H1 (cell line): ENCODE measurements at regions not wholly inside any gene's neighbourhood (a gene's known extent, or its start where the extent isn't known, plus 50 kb on each side); places are given as distances from the start of the nearest gene placed in this dataset.

ENCODE experiments used
- CTCF ChIA-PET: fragments of 300-600 bp; sonication (Branson Sonifier 250); formaldehyde crosslinking; loops from one replicate; lab custom pipeline; 2021; ENCODE audit not compliant: partially characterized antibody; lab: Charles Lee
- POLR2A ChIA-PET: fragments of 300-600 bp; sonication (Branson Sonifier 250); formaldehyde crosslinking; loops from one replicate; lab custom pipeline; 2021; ENCODE audit warnings: inconsistent platforms; ENCODE audit not compliant: partially characterized antibody; lab: Charles Lee
- DNase-seq, 2 experiments: peaks; one replicate each; pipeline versions ENCODE4 v3.0.0 to v3.0.0-alpha.2; 2010 to 2022; ENCODE audit warnings: low spot score in 2 of 2, low read depth in 1 of 2, mixed read lengths in 1 of 2
- FAIRE-seq: peaks from 2 replicates; lab custom pipeline; 2011; peaks lifted over from hg19 to GRCh38; lab: Jason Lieb, UNC
- H2AFZ ChIP-seq: 2 replicates; pipeline ENCODE4 v1.8.1; 2012; ENCODE audit warnings: low read length, inconsistent platforms
- H2AK5ac ChIP-seq: 2 replicates; pipeline ENCODE4 v1.6.1; 2013; ENCODE audit warnings: low read depth, low read length
- H2BK120ac ChIP-seq: replicated peaks from 2 replicates; pipeline ENCODE3; 2013; ENCODE audit warnings: low read depth, low read length, inconsistent platforms
- H2BK12ac ChIP-seq: 2 replicates; pipeline ENCODE4 v1.6.1; 2013; ENCODE audit warnings: low read depth, low read length
- H2BK15ac ChIP-seq: 2 replicates; pipeline ENCODE4 v1.6.1; 2013; ENCODE audit warnings: low read length
- H2BK20ac ChIP-seq: 2 replicates; pipeline ENCODE4 v1.6.1; 2013; ENCODE audit warnings: low read length
- H2BK5ac ChIP-seq: 2 replicates; pipeline ENCODE4 v1.6.1; 2013; ENCODE audit warnings: low read depth, low read length
- H3K14ac ChIP-seq: 2 replicates; pipeline ENCODE4 v1.6.1; 2013; ENCODE audit warnings: inconsistent platforms; ENCODE audit not compliant: insufficient read length
- H3K18ac ChIP-seq: 2 replicates; pipeline ENCODE4 v1.6.1; 2013; ENCODE audit warnings: low read length; ENCODE audit errors: extremely low read depth
- H3K23ac ChIP-seq: 2 replicates; pipeline ENCODE4 v1.6.1; 2013; ENCODE audit warnings: inconsistent platforms; ENCODE audit not compliant: insufficient read length
- H3K23me2 ChIP-seq: 2 replicates; pipeline ENCODE4 v1.6.1; 2013; ENCODE audit warnings: low read depth, low read length
- H3K27ac ChIP-seq: 2 replicates; pipeline ENCODE4 v1.6.1; 2011; ENCODE audit warnings: low read depth, low read length, inconsistent platforms
- H3K27me3 ChIP-seq, 4 experiments: replicated peaks in 1 of 4; 1 replicate in 1 of 4; 2 replicates in 3 of 4; pipeline versions ENCODE4 v1.6.1 to v1.8.1; 2011 to 2013; ENCODE audit warnings: low read length in 3 of 4, mild to moderate bottlenecking in 3 of 4, inconsistent platforms in 2 of 4, mixed read lengths in 2 of 4, moderate library complexity in 1 of 4; ENCODE audit not compliant: control insufficient read depth in 3 of 4, insufficient read depth in 3 of 4; ENCODE audit errors: extremely low read depth in 1 of 4
- H3K36me3 ChIP-seq, 4 experiments: 2 replicates each; pipeline versions ENCODE4 v1.6.1 to v1.8.1; 2011 to 2013; ENCODE audit warnings: mild to moderate bottlenecking in 4 of 4, low read length in 3 of 4, moderate library complexity in 2 of 4, control low read depth in 1 of 4, inconsistent platforms in 1 of 4; ENCODE audit not compliant: insufficient read depth in 4 of 4, control insufficient read depth in 2 of 4
- H3K4ac ChIP-seq: replicated peaks from 2 replicates; pipeline ENCODE3; 2013; ENCODE audit warnings: low read length, low read depth, mixed read lengths, inconsistent platforms; ENCODE audit not compliant: insufficient read length
- H3K4me1 ChIP-seq, 4 experiments: replicated peaks in 1 of 4; 1 replicate in 1 of 4; 2 replicates in 3 of 4; pipeline versions ENCODE4 v1.6.1 to v1.8.1; 2011 to 2013; ENCODE audit warnings: low read length in 3 of 4, inconsistent platforms in 2 of 4, mixed read lengths in 1 of 4; ENCODE audit not compliant: insufficient read depth in 4 of 4, control insufficient read depth in 3 of 4
- H3K4me2 ChIP-seq, 2 experiments: 2 replicates each; pipeline versions ENCODE4 v1.6.1 to v1.8.1; 2011 to 2013; ENCODE audit warnings: low read depth in 2 of 2, low read length in 2 of 2, control low read depth in 1 of 2, inconsistent platforms in 1 of 2, mild to moderate bottlenecking in 1 of 2; ENCODE audit not compliant: insufficient read depth in 1 of 2
- H3K4me3 ChIP-seq, 4 experiments: fragments of 200-600, 300-600 bp in 1 of 4; sonication (generic), shearing (Covaris generic), sonication (Bioruptor Twin) in 1 of 4; 2 replicates each; pipeline versions ENCODE4 v1.5.1 to v1.8.1; 2011 to 2016; ENCODE audit warnings: low read length in 4 of 4, low read depth in 3 of 4, control low read depth in 2 of 4, inconsistent platforms in 2 of 4, mild to moderate bottlenecking in 2 of 4, mixed read lengths in 1 of 4, moderate library complexity in 1 of 4; ENCODE audit not compliant: insufficient read depth in 2 of 4; ENCODE audit errors: extremely low read depth in 1 of 4
- H3K56ac ChIP-seq: replicated peaks from 2 replicates; pipeline ENCODE3; 2013; ENCODE audit warnings: low read depth, mild to moderate bottlenecking, mixed read lengths, low read length, inconsistent platforms; ENCODE audit not compliant: insufficient read length
- H3K79me1 ChIP-seq: 2 replicates; pipeline ENCODE4 v1.6.1; 2013; ENCODE audit warnings: low read depth, low read length, control low read depth
- H3K79me2 ChIP-seq, 2 experiments: 2 replicates each; pipeline versions ENCODE4 v1.6.1 to v1.8.1; 2012 to 2013; ENCODE audit warnings: low read length in 2 of 2, mild to moderate bottlenecking in 2 of 2, inconsistent platforms in 1 of 2; ENCODE audit not compliant: insufficient read depth in 2 of 2, control insufficient read depth in 1 of 2
- H3K9ac ChIP-seq, 4 experiments: replicated peaks in 1 of 4; 1 replicate in 1 of 4; 2 replicates in 3 of 4; pipeline versions ENCODE4 v1.6.1 to v1.8.1; 2011 to 2013; ENCODE audit warnings: low read depth in 3 of 4, low read length in 3 of 4, control low read depth in 2 of 4, mild to moderate bottlenecking in 2 of 4, moderate library complexity in 2 of 4, inconsistent platforms in 1 of 4; ENCODE audit errors: extremely low read depth in 1 of 4
- H3K9me3 ChIP-seq, 2 experiments: 2 replicates each; pipeline versions ENCODE4 v1.6.1 to v1.8.1; 2012 to 2013; ENCODE audit warnings: mild to moderate bottlenecking in 2 of 2, moderate library complexity in 2 of 2, control low read depth in 1 of 2, inconsistent platforms in 1 of 2, low read depth in 1 of 2, low read length in 1 of 2, mixed read lengths in 1 of 2; ENCODE audit not compliant: insufficient read depth in 2 of 2
- H4K20me1 ChIP-seq, 2 experiments: replicated peaks in 1 of 2; 2 replicates each; pipeline versions ENCODE3 to v1.8.1; 2011 to 2013; ENCODE audit warnings: inconsistent platforms in 2 of 2, low read length in 2 of 2, mild to moderate bottlenecking in 1 of 2; ENCODE audit not compliant: insufficient read depth in 2 of 2, control insufficient read depth in 1 of 2
- H4K5ac ChIP-seq: 2 replicates; pipeline ENCODE4 v1.6.1; 2013; ENCODE audit warnings: low read length, low read depth, mixed read lengths, inconsistent platforms; ENCODE audit not compliant: insufficient read length
- H4K8ac ChIP-seq: 2 replicates; pipeline ENCODE4 v1.8.0; 2013; ENCODE audit warnings: mild to moderate bottlenecking, moderate library complexity, low read length, inconsistent platforms; ENCODE audit not compliant: insufficient read depth; ENCODE audit errors: extremely low read depth
- H4K91ac ChIP-seq: replicated peaks from 2 replicates; pipeline ENCODE3; 2013; ENCODE audit warnings: low read length, mixed read lengths, inconsistent platforms; ENCODE audit not compliant: insufficient read length
- CEBPB ChIP-seq: IDR thresholded peaks from 2 replicates; pipeline ENCODE4 v1.6.1; 2012; ENCODE audit warnings: low read depth, low read length
- WGBS, 2 experiments: shearing (Covaris generic) in 1 of 2; methylation state at CpG; one replicate each; pipeline versions ENCODE4 v1.1.6 to v1.1.7; 2013 to 2015; ENCODE audit warnings: low lambda C conversion rate in 2 of 2, mixed read lengths in 2 of 2, inconsistent platforms in 1 of 2, low coverage in 1 of 2, missing lambda C conversion rate in 1 of 2; ENCODE audit not compliant: insufficient replicate concordance in 2 of 2, insufficient coverage in 1 of 2, insufficient read length in 1 of 2; ENCODE audit errors: extremely low coverage in 1 of 2, missing lambda C conversion rate in 1 of 2; 5-methylcytosine and 5-hydroxymethylcytosine counted together

DNA sequence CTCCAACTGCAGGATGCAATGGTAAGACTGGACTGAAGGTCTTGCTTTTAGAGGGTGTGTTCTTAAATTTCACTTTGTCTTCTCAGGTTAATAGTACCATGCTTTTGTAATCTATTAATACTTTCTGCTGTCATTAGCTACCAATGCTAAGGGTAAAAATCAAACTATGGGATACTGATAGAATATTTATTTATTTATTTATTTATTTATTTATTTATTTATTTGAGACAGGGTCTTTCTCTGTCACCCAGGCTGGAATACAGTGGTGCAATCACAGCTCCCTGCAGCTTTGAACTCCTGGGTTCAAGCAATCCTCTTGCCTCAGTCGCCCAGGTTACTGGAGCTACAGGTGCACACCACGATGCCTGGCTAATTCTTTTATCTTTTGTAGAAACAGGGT, 152.1 kb downstream of the SPP2 start:
- no peaks in the 10 kb centered on the region for H3K79me1 ChIP-seq
- H3K36me3 ChIP-seq: no peaks in the 10 kb centered on the region

More for the DNA sequence above, 152.1 kb downstream of the SPP2 start:
- Histone ChIP-seq H2BK15ac (no peak overlapping the region), H3K18ac (no peak overlapping the region), H3K4me3 (no peak overlapping the region), H3K23ac (no peak overlapping the region), H4K5ac (no peak overlapping the region), H2BK20ac (no peak overlapping the region), H4K91ac (no peak overlapping the region), H4K8ac (no peak overlapping the region), H2AK5ac (no peak overlapping the region), H3K9me3 (peaks cover 6 to 11% of the 10 kb centered on the region in 2 experiments; a peak in 3 of 4 replicates), H3K27me3 (no peaks in the 10 kb centered on the region), H3K14ac (no peak overlapping the region), H3K4me1 (no peaks in the 10 kb centered on the region), H4K20me1 (no peaks in the 10 kb centered on the region), H3K79me2 (no peaks in the 10 kb centered on the region), H3K4ac (no peak overlapping the region), H3K23me2 (no peaks in the 10 kb centered on the region; the same call in 1 of the 2 replicates), H2BK120ac (no peak overlapping the region), H2AFZ (no peak overlapping the region), H3K56ac (no peak overlapping the region), H3K27ac (no peak overlapping the region), H2BK12ac (no peak overlapping the region), H2BK5ac (no peak overlapping the region), H3K4me2 (no peak overlapping the region), H3K9ac (no peak overlapping the region)
- FAIRE-seq (no peak), DNase-seq (no peak)
- ChIA-PET CTCF (no interaction called here), POLR2A (no interaction called here)
- no peak for TF ChIP-seq CEBPB
- WGBS, 2 experiments: 97% methylated on average over 2 of the region's 2 CpGs; no CpG with 5 or more reads in 1 of the 2 experiments
